GM18870 (cell line): ENCODE measurements at regions not wholly inside any gene's neighbourhood (a gene's known extent, or its start where the extent isn't known, plus 50 kb on each side); places are given as distances from the start of the nearest gene placed in this dataset.
"Not testable (repeated sequence)": the region's sequence is repeated elsewhere in the genome, so short reads cannot be mapped to it uniquely, and the experiment has no call there.

ENCODE experiments used
- ATAC-seq: cut with Tn5 transposase; IDR thresholded peaks from one replicate; pipeline ENCODE4 v1.9.1; 2021; ENCODE audit warnings: moderate library complexity; ENCODE audit not compliant: unreplicated experiment

DNA sequence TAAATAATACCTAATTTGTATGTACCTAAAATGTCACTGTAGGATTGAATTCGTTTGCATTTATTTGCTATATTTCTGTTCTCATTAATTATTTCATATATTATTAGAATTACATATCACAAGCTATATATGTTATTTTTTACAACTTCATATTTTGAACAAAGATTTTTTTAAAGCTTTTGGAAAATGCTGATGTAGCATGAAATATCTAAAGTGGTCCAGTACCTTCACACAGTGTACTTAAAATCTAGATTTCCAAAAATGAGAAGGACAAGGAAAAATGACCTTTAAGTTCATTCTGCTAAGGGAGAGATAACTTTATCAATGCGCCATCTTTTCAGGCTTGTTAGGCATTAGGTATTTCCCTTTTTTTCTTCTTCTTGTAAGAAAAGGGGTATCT, 71.8 kb downstream of the LARP7 start:
- no peak for ATAC-seq

GRCh38 chr4:112714922-112715901, 78.3 kb downstream of the LARP7 start:
- ATAC-seq, result no peak

DNA sequence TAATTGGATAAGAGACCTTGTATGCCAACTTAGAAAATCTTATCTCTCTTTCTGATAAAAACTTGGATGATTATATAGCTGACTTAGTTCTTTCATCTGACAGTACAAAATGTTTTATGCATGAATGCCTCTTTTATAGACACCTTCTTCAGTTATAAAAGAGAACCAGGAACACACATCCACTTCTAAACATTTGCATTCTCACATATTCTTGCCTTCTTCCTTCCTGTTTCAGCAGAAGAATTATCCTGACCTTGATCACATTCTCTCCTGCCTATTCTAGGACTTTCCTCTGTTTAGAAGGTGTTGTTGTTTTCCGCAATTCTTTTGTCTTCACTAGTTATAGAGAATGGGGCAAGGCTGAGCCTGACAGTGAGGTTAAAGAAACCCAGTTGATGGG, 80.9 kb downstream of the LARP7 start:
- ATAC-seq, result no peak

GRCh38 chr4:112721627-112722026, 84.7 kb downstream of the LARP7 start:
- no peak for ATAC-seq

DNA sequence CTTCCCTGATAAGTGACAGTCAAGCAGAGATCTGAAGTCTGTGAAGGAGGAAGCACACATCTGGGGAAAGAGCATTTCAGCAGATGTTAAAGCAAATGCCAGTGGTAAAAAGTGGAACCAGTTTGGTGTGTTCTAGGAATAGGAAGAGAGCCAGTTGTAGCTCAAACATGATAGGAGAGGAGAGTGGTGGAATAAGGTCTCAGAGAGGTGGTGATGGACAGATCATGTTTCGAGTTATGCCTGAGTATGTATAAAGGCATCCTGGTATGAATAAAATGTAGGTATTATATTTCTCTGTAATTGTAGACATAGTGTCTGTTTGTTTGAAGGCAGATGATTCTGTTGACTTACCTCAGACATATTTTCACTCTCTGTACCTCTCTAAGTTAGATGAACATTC, 89.1 kb downstream of the LARP7 start:
- no peak for ATAC-seq

GRCh38 chr4:112727728-112728127, 90.8 kb downstream of the LARP7 start:
- ATAC-seq, result not testable (repeated sequence)

DNA sequence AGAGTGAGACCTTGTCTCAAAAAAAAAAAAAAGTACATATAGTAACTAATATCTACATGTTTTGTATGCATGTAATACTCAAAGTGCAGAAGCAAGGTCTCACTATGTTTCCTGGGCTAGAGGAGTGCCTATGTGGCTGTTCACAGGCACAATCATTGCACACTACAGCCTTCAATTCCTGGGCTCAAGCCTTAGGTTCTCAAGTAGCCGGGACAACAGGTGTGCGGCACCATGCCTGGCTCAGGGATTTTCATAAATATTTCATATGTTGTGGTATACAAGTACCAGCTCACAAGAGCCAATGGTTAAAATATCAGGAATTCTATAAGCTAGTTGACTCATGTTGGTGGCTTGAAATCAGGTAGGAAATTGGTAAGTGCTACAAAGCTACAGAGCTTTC, 94.8 kb downstream of the LARP7 start:
- ATAC-seq, result no peak

- ATAC-seq, result no peak
These were observed 95.2 kb downstream of the LARP7 start for GRCh38 chr4:112732142-112732541.

GRCh38 chr4:112735474-112735951, 98.6 kb downstream of the LARP7 start:
- ATAC-seq, result peak; percentile 85

DNA sequence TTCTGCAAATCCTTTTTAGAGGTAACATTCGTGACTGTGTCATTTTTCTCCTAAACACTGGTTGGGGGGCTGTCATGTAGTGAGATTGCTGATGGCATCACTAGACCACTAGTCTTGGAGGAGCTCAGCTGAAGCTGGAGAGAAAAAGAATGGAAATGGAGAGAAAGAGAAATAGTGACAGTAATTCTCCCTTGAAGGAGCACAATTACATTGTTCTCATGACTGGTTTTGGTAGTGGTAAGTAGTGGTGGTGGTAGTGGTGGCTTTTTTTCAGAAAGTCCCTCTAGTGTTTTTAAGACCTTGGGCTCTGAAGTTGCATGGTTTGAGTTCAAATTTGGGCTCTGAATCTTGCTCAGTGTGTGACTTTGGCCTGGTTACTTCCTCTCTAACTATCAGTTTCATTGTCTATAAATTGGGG, 99.8 kb downstream of the LARP7 start:
- ATAC-seq, result peak; percentile 38

DNA sequence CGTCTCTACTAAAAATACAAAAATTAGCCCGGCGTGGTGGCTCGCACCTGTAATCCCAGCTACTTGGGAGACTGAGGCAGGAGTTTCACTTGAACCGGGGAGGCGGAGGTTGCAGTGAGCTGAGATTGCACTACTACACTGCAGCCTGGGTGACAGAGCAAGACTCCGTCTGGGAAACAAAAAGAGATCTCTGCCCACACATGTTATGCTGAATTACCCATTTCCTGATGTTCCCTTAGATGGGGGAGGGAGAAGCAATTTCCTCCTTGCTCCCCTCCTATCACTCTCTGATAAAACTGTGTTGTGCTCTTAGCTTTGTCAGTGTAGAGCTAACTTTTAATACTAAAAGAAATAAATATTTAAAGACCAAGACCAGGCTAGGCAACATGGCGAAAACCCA, 102.5 kb downstream of the LARP7 start:
- ATAC-seq, result no peak

GRCh38 chr4:112747036-112747435, 110.1 kb downstream of the LARP7 start:
- no peak for ATAC-seq

DNA sequence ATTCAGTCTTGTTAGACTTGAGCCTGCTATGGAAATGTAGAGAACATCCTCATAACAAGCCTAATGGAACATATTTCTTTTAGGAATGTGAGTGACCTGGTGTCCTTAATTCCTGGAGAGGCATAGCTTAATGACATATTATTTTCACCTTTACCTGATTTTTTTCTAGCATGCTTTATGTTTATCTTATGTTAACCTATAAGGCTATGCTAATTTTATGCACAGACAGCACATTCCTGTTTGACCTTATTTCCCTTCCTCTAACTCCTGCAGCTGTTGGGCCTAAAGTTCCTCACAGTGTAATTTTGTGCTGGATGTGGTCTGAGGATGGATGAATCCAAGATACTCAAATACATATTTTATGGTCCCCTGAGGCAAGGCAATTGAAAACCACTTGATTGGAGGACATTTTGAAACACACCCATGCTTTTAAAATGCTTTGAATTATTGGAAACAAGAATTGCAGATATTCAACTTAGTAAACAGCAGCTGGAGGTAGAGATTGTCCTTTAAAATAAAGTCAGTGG, 111.5 kb downstream of the LARP7 start:
- no peak for ATAC-seq

DNA sequence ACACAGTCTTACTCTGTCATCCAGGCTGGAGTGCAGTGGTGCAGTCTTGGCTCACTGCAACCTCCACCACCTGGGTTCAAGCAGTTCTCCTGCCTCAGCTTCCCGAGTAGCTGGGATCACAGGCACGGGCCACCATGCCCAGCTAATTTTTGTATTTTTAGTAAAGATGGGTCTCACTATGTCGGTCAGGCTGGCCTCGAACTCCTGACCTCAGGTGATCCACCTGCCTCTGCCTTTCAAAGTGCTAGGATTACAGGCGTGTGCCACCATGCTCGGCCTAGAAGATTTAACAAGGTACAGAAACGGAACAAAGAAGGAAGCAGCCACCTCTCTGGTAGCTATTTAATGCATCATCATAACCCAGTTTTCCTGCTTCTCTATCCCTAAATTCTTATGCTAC, 113.8 kb downstream of the LARP7 start:
- ATAC-seq, result not testable (repeated sequence)

- no peak for ATAC-seq
These were observed 114.5 kb downstream of the LARP7 start for GRCh38 chr4:112751447-112751846.

- ATAC-seq, result no peak
These were observed 115.1 kb downstream of the LARP7 start for GRCh38 chr4:112752061-112752460.

DNA sequence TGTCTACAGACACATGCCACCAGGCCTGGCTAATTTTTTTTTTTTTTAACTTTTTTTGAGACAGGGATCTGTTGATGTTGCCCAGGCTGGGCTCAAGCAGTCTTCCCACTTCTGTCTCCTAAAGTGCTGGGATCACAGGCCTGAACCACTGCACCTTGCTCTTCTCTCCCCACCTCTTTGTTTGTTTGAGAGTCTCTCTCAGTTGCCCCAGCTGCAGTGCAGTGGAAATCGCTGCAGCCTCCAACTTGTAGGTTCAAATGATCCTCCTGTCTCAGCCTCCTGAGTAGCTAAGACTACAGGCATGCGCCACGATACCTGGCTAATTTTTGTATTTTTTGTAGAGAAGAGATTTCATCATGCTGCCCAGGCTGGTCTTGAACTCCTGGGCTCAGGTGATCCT, 115.6 kb downstream of the LARP7 start:
- ATAC-seq, result no peak

DNA sequence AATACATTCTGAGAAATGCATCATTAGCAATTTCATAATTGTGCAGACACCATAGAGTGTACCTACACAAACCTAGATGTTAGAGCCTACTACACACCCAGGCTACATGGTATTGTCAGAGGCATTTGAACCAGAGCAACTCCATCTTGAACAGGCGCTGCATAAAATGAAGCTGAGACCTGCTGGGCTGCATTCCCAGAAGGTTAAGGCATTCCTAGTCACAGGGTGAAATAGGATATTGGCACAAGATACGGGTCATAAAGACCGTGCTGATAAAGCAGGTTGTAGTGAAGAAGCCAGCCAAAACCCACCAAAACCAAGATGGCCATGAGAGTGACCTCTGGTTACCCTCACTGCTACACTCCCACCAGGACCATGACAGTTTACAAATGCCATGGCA, 116.4 kb downstream of the LARP7 start:
- no peak for ATAC-seq

GRCh38 chr4:112759313-112759712, 122.4 kb downstream of the LARP7 start:
- ATAC-seq, result no peak

- peak; percentile 48 for ATAC-seq
These were observed 128.5 kb downstream of the LARP7 start for GRCh38 chr4:112765317-112765974.

GRCh38 chr4:112766422-112766821, 129.5 kb downstream of the LARP7 start:
- no peak for ATAC-seq

- no peak for ATAC-seq
These were observed 130.4 kb downstream of the LARP7 start for GRCh38 chr4:112767386-112767785.
